WTC11 (cell line): ENCODE measurements at regions not wholly inside any gene's neighbourhood (a gene's known extent, or its start where the extent isn't known, plus 50 kb on each side); places are given as distances from the start of the nearest gene placed in this dataset.

Experiments used
- SMAD3 ChIP-seq: sonication (generic); formaldehyde crosslinking; IDR thresholded peaks from 2 replicates; pipeline ENCODE4 v1.8.0; 2022; ENCODE audit warnings: missing genetic modification reagents, mild to moderate bottlenecking, borderline replicate concordance
- TCF7 ChIP-seq: sonication (generic); formaldehyde crosslinking; IDR thresholded peaks from 2 replicates; pipeline ENCODE4 v1.8.0; 2022; ENCODE audit warnings: mild to moderate bottlenecking, low read depth, missing genetic modification reagents, moderate library complexity
- ZNF263 ChIP-seq: sonication (generic); formaldehyde crosslinking; IDR thresholded peaks from 2 replicates; pipeline ENCODE4 v1.8.1; 2022; ENCODE audit warnings: low read depth, mild to moderate bottlenecking, moderate library complexity, missing genetic modification reagents
- TF ChIP-seq, protein P1 (sequence below): fragments of 250-450 bp; sonication (Bioruptor Pico); IDR thresholded peaks from 2 replicates; pipeline ENCODE4 v1.9.0; 2021; ENCODE audit warnings: moderate library complexity, mild to moderate bottlenecking, inconsistent platforms, borderline replicate concordance
- TF ChIP-seq, protein P2 (sequence below): sonication (generic); formaldehyde crosslinking; IDR thresholded peaks from 2 replicates; pipeline ENCODE4 v1.8.1; 2022; ENCODE audit warnings: low read depth, missing genetic modification reagents, borderline replicate concordance
- TF ChIP-seq, protein P3 (sequence below): fragments of 200-600 bp; IDR thresholded peaks from 2 replicates; pipeline ENCODE4 v1.8.0; 2022; ENCODE audit warnings: antibody characterized with exemption
- TF ChIP-seq, protein P4 (sequence below): sonication (generic); formaldehyde crosslinking; IDR thresholded peaks from 2 replicates; pipeline ENCODE4 v1.8.1; 2023; ENCODE audit warnings: mild to moderate bottlenecking, missing genetic modification reagents, borderline replicate concordance

- TF ChIP-seq, protein P1, sequence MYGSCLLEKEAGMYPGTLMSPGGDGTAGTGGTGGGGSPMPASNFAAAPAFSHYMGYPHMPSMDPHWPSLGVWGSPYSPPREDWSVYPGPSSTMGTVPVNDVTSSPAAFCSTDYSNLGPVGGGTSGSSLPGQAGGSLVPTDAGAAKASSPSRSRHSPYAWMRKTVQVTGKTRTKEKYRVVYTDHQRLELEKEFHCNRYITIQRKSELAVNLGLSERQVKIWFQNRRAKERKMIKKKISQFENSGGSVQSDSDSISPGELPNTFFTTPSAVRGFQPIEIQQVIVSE: no peak
- TF ChIP-seq, protein P2, sequence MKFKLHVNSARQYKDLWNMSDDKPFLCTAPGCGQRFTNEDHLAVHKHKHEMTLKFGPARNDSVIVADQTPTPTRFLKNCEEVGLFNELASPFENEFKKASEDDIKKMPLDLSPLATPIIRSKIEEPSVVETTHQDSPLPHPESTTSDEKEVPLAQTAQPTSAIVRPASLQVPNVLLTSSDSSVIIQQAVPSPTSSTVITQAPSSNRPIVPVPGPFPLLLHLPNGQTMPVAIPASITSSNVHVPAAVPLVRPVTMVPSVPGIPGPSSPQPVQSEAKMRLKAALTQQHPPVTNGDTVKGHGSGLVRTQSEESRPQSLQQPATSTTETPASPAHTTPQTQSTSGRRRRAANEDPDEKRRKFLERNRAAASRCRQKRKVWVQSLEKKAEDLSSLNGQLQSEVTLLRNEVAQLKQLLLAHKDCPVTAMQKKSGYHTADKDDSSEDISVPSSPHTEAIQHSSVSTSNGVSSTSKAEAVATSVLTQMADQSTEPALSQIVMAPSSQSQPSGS (CRISPR knock-in tag): no peak
- TF ChIP-seq, protein P3, sequence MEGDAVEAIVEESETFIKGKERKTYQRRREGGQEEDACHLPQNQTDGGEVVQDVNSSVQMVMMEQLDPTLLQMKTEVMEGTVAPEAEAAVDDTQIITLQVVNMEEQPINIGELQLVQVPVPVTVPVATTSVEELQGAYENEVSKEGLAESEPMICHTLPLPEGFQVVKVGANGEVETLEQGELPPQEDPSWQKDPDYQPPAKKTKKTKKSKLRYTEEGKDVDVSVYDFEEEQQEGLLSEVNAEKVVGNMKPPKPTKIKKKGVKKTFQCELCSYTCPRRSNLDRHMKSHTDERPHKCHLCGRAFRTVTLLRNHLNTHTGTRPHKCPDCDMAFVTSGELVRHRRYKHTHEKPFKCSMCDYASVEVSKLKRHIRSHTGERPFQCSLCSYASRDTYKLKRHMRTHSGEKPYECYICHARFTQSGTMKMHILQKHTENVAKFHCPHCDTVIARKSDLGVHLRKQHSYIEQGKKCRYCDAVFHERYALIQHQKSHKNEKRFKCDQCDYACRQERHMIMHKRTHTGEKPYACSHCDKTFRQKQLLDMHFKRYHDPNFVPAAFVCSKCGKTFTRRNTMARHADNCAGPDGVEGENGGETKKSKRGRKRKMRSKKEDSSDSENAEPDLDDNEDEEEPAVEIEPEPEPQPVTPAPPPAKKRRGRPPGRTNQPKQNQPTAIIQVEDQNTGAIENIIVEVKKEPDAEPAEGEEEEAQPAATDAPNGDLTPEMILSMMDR: no peak
- TF ChIP-seq ZNF263 (CRISPR knock-in tag): no peak
- TF ChIP-seq TCF7 (CRISPR knock-in tag): no peak
- no peak for TF ChIP-seq SMAD3 (CRISPR knock-in tag)
- TF ChIP-seq, protein P4, sequence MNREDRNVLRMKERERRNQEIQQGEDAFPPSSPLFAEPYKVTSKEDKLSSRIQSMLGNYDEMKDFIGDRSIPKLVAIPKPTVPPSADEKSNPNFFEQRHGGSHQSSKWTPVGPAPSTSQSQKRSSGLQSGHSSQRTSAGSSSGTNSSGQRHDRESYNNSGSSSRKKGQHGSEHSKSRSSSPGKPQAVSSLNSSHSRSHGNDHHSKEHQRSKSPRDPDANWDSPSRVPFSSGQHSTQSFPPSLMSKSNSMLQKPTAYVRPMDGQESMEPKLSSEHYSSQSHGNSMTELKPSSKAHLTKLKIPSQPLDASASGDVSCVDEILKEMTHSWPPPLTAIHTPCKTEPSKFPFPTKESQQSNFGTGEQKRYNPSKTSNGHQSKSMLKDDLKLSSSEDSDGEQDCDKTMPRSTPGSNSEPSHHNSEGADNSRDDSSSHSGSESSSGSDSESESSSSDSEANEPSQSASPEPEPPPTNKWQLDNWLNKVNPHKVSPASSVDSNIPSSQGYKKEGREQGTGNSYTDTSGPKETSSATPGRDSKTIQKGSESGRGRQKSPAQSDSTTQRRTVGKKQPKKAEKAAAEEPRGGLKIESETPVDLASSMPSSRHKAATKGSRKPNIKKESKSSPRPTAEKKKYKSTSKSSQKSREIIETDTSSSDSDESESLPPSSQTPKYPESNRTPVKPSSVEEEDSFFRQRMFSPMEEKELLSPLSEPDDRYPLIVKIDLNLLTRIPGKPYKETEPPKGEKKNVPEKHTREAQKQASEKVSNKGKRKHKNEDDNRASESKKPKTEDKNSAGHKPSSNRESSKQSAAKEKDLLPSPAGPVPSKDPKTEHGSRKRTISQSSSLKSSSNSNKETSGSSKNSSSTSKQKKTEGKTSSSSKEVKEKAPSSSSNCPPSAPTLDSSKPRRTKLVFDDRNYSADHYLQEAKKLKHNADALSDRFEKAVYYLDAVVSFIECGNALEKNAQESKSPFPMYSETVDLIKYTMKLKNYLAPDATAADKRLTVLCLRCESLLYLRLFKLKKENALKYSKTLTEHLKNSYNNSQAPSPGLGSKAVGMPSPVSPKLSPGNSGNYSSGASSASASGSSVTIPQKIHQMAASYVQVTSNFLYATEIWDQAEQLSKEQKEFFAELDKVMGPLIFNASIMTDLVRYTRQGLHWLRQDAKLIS (CRISPR knock-in tag): no peak
Measured at GRCh38 chr6:134443009-134443408, 125.1 kb upstream of the SGK1 start.
